ENCODE measurements at regions not wholly inside any gene's neighbourhood (a gene's known extent, or its start where the extent isn't known, plus 50 kb on each side); places are given as distances from the start of the nearest gene placed in this dataset.

DNA sequence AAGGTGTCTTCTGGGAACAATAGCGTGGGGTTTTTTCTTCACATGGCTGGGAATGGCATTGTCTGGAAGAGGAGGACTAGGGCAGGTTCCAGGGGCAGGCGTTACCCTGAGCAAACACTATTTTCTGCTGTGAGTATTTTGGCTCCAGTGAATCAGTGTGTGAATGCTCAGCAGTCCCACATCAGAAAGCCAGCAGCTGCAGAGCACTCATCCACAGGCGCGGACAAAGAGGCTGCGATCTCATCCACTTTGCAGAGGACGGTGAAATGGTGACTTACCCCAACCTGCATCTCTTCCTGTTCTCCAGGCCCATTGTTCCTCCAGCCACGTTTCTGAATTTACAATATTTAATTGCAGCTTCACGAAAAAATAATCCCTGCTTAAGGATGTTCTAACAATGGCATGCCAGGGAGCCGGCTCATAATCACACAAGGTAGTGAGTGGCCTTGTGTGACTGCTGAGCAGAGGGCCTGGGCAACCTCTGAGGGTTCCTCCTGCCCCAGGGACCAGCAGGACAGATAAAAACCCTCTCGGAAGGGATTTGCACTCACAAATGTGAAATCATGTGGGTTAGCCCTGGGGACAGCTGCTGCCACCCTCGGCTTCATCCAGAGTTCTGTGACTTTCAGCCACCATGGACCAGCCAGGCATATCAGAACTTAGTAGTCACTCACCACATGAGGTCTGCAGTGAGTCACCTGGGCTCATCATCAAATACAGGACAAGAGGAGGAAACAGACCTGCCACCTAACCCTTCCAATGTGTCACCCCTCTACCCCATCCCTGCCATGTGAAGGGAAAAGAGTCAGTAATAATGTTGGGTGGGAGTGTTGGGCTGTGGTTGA, 65.0 kb upstream of the EN2 start:
- TF ChIP-seq EZH2 (IDR thresholded peaks at IDR 0.05), result no peak
- no peak for TF ChIP-seq POLR2AphosphoS5 (IDR thresholded peaks at IDR 0.05; ENCODE audit: borderline replicate concordance, low read depth, low read length)
